ENCODE measurements at regions not wholly inside any gene's neighbourhood (a gene's known extent, or its start where the extent isn't known, plus 50 kb on each side); places are given as distances from the start of the nearest gene placed in this dataset.

DNA sequence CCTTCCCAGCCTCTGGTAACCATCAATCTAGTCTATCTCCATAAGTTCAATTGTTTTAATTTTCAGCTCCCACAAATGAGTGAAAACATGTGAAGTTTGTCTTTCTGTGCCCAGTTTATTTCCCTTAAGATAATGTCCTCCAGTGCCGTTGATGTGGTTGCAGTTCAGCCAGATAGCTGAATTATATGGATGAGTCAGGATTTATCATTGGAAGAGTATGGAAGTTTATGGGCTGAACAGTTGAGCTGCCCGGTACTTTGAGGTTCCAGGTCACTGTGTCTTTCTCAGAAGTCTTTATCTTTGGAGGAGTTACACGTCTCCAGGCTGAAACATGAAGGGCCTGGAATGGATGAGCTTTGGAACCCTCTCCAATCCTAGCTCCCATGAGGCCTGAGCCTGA, 120.1 kb downstream of the ASCL4 start:
- DNase-seq = no peak

DNA sequence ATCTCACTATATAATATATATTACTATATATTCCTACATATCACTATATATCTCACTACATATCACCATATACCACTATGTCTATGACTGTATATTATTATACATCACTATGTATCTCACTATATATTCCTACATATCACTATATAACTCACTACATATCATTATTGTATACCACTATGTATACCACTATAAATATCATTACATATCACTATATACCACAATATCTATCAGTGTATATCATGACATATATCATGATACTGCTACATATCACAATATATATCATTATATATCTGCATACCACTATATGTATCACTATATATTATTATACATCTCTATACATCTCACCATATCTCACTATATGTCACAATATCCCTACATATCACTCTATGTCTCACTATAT, 121.5 kb downstream of the ASCL4 start:
- no peak for DNase-seq

DNA sequence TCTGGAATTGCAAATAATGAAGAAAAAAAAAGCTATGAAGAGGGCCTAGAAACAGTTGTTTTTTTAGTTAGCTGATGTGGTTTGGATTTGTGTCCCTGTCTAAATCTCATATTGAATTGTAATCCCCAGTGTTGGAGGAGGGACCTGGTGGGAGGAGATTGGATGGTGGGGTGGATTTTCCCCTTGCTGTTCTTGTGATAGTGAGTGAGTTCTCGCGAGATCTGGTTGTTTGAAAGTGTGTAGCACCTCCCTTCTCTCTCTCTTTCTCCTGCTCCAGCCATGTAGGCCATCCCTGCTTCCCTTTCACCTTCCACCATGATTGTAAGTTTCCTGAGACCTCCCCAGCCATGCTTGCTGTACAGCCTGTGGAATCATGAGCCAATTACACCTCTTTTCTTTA, 126.1 kb downstream of the ASCL4 start:
- no peak for DNase-seq

DNA sequence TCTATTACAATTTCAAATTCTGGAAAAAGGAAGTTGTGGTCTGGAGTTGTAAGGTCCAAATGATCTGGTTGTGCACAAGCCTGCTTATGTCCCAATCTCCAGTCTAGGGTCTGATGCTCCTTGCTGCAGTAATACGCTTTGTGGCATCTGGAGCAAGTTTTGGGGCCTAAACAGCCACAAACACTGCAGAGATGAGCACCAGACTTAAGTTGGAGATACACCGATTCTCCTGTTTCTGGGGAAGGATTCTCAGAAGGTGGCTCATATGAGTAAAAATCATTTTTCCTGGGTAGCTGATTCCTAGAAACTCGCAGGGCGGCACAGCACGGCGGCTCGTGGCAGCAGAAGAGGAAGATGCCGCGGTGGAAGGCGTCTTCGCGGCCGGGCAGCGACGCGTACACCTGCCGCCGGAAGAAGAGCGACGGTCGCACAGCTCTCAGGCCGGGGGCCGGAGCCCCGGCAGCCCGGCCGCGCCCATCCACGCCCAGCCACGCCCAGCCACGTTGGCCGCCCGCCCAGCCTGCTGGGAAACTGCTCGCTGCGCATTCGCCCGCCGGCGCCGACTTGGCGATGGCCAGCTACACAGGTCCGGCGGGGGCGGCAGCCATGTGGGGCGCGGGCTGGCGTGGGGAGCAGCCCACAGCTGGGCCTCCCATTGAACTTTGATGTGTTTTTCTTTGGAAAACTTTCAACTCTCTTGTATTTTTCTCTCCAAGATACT, 129.0 kb downstream of the ASCL4 start:
- DNase-seq = peak; percentile 75

DNA sequence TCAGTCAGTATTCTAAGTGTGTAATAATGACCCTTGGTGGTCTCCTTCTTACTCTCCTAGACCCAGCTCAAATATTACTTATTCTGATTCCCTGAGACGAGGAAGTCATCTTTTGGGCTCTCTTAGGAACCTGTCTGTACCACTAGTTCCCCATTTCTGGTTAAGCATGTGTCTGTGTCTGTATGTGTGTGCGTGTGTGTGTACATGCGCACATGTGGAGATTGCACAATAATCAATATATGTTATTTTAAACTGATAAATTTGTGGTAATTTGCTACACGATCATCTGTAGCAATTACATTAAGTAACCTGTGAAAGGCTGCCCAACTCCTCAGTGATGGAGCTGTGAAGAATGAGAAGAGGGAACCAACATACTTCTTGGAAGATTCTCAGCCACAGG, 132.2 kb downstream of the ASCL4 start:
- no peak for DNase-seq

DNA sequence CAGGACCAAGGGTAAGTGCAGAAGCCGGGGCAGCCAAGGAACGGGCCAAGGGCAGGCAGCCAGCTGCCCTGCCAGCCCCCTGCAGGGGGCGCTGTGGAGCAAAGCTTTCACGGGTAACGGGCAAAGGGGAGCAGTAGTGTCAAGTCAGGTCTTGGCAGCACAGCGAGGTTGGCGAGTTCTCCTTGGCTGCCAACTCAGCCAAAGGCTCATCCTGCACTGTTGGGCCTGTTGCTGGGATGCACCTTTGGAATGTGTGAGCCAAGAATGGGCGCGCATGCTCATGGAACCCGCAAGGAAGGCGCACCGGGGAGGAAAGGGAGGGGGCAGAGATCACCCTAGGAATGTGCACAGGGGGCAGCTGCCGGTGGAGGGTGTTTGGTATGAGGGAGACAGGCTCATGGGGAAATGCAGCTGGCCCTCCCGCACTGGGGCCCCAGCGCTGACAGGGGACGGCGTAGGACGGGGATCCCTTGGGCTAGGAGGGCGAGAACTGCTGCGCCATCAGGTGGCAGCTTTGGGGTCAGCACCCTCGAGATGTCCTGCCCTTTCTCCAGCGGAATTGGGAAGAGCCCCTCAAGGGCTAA, 138.0 kb downstream of the ASCL4 start:
- DNase-seq = peak; percentile 3

GRCh38 chr12:107914460-107914977, 140.0 kb downstream of the ASCL4 start:
- no peak for DNase-seq

GRCh38 chr12:107917912-107918800, 143.7 kb downstream of the ASCL4 start:
- peak; percentile 64 for DNase-seq

- DNase-seq = no peak
These were observed 146.6 kb downstream of the ASCL4 start for GRCh38 chr12:107921062-107921461.

GRCh38 chr12:107925125-107925524, 150.6 kb downstream of the ASCL4 start:
- DNase-seq = no peak

GRCh38 chr12:107929436-107929835, 154.9 kb downstream of the ASCL4 start:
- DNase-seq = no peak

- DNase-seq = no peak
These were observed 157.3 kb downstream of the ASCL4 start for GRCh38 chr12:107931761-107932160.

GRCh38 chr12:107938446-107938845, 163.9 kb downstream of the ASCL4 start:
- DNase-seq = no peak

DNA sequence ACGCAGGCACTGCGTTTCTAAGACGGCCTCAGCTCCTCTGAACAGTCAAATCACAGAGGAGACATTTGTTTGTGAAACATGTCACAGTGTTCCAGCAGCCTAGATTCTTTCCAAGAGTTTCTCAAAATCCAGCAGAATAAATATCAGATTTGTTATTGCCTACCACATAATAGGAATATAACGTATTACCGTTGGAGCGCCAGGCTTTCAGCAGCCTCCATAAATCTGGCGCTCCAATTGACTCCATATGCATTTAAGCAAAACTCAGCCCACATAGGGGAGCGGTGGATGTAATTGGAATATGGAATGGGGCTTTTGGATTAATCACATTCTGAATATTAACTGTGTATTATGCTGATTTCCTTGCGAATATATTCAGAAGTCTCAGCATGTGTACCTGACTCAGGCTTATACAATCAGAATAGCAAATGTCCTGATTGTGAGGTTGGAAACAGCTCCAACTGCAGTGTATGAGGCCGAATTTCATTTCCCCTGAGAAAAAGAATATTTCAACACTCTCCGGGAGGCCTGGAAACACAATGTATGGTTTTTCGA, 174.0 kb downstream of the ASCL4 start:
- no peak for DNase-seq

- DNase-seq = no peak
These were observed 176.5 kb downstream of the ASCL4 start for GRCh38 chr12:107951024-107951423.

- no peak for DNase-seq
These were observed 173.0 kb upstream of the WSCD2 start for GRCh38 chr12:107955966-107956643.

- no peak for DNase-seq
These were observed 171.6 kb upstream of the WSCD2 start for GRCh38 chr12:107957459-107957858.

DNA sequence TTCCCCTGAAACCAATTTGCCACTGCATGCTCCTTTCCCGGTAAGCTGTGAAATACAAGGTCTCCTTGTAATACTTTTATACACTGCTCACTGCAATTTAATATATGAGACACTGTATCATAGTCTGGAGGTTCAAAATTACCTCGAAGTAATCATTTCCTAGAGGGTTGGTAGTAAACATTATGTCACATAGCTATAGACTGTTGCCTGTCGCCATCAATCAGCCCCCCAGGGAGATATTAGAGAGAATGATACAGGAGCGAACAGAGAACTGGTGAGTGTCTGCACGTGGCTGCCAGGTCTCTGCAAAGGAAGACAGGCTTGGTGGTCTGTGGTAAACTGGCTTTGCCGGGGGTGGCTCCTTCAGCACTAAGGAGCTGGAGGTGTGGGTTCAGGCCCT, 165.5 kb upstream of the WSCD2 start:
- DNase-seq = no peak

DNA sequence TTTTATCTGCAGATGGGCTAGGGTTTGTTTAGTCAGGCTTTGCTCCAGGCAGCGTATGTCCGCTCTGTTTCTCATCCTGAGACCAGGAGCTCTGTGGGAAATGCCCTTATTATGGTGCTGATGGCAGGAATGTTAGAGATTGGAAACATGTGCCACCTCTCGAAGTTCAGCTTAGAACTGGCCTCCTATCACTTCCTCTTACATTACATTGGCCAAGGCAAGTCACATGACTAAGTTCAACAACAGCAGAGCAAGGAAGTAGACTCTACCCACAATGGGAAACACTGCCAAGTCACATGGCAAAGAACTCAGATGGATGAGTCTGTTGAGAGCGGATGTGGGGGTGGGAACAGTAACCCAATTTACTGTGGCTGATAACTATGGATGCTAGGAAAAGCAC, 161.9 kb upstream of the WSCD2 start:
- no peak for DNase-seq

- no peak for DNase-seq
These were observed 155.1 kb upstream of the WSCD2 start for GRCh38 chr12:107973950-107974349.

- DNase-seq = no peak
These were observed 152.8 kb upstream of the WSCD2 start for GRCh38 chr12:107976331-107976730.

DNA sequence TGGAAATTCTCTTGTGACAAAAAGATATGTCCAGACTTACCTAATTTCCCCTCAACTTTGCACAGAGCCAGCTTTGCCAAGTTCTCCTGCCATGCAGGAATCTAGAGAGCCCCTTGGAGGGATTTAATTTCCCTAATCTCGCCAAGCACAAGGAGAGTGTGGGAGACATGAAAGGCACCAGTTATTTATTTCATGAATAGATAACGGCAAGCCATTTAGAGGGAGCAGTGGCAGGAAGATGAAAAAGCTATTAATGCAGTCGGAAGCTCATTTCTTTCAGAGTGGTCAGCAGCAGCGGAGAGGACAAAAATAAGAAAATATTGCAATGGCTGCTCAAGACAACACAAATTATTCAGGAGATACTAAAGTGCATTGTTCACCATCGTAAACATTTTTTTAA, 150.9 kb upstream of the WSCD2 start:
- DNase-seq = no peak

GRCh38 chr12:107978641-107979040, 150.4 kb upstream of the WSCD2 start:
- DNase-seq = no peak
